SK-N-SH (cell line): ENCODE measurements at regions not wholly inside any gene's neighbourhood (a gene's known extent, or its start where the extent isn't known, plus 50 kb on each side); places are given as distances from the start of the nearest gene placed in this dataset.

Experiments
- ELF1 ChIP-seq: IDR thresholded peaks from 2 replicates; pipeline ENCODE4 v1.4.0; 2012
- EP300 ChIP-seq, 2 experiments: IDR thresholded peaks; 2 replicates each; pipeline versions ENCODE4 v1.4.0 to v1.6.1; 2012; ENCODE audit warnings: borderline replicate concordance in 1 of 2, low read depth in 1 of 2, low read length in 1 of 2
- EZH2phosphoT487 ChIP-seq: fragments of 200-600 bp; sonication (generic); IDR thresholded peaks from 2 replicates; pipeline ENCODE4 v1.6.1; 2017; ENCODE audit warnings: low read depth, mixed run types, mild to moderate bottlenecking, antibody characterized with exemption, moderate library complexity, borderline replicate concordance
- FOXJ3 ChIP-seq: sonication (generic); formaldehyde crosslinking; IDR thresholded peaks from 2 replicates; pipeline ENCODE4 v1.5.1; 2020; ENCODE audit warnings: mild to moderate bottlenecking, missing genetic modification reagents
- MAX ChIP-seq: IDR thresholded peaks from 2 replicates; pipeline ENCODE4 v1.4.0; 2012; ENCODE audit warnings: low read depth
- POLR2AphosphoS5 ChIP-seq: IDR thresholded peaks from 2 replicates; pipeline ENCODE4 v1.6.1; 2012; ENCODE audit warnings: low read depth, low read length
- RXRA ChIP-seq: IDR thresholded peaks from 2 replicates; pipeline ENCODE4 v1.4.0; 2012; ENCODE audit warnings: low read depth, mild to moderate bottlenecking, borderline replicate concordance
- SIN3A ChIP-seq: IDR thresholded peaks from 2 replicates; pipeline ENCODE4 v1.6.1; 2012; ENCODE audit warnings: low read depth, mild to moderate bottlenecking, low read length, moderate library complexity, borderline replicate concordance
- TAF1 ChIP-seq: IDR thresholded peaks from 2 replicates; pipeline ENCODE4 v1.6.1; 2012; ENCODE audit warnings: low read depth, mild to moderate bottlenecking, low read length, moderate library complexity, borderline replicate concordance
- TCF12 ChIP-seq: IDR thresholded peaks from 2 replicates; pipeline ENCODE4 v1.4.0; 2012
- USF1 ChIP-seq: IDR thresholded peaks from 2 replicates; pipeline ENCODE4 v1.4.0; 2012; ENCODE audit warnings: low read depth, borderline replicate concordance
- TF ChIP-seq, protein P1 (sequence below): fragments of 200-600 bp; sonication (generic); IDR thresholded peaks from 2 replicates; pipeline ENCODE4 v1.6.1; 2017; ENCODE audit warnings: antibody characterized with exemption, mild to moderate bottlenecking, moderate library complexity
- TF ChIP-seq, protein P2 (sequence below): IDR thresholded peaks from 2 replicates; pipeline ENCODE4 v1.6.1; 2012; ENCODE audit warnings: mild to moderate bottlenecking, low read depth, low read length, moderate library complexity

GRCh38 chr13:62046512-62046911, 630.9 kb upstream of the PCDH20 start:
- TF ChIP-seq USF1 = no peak
- TF ChIP-seq, protein P1, sequence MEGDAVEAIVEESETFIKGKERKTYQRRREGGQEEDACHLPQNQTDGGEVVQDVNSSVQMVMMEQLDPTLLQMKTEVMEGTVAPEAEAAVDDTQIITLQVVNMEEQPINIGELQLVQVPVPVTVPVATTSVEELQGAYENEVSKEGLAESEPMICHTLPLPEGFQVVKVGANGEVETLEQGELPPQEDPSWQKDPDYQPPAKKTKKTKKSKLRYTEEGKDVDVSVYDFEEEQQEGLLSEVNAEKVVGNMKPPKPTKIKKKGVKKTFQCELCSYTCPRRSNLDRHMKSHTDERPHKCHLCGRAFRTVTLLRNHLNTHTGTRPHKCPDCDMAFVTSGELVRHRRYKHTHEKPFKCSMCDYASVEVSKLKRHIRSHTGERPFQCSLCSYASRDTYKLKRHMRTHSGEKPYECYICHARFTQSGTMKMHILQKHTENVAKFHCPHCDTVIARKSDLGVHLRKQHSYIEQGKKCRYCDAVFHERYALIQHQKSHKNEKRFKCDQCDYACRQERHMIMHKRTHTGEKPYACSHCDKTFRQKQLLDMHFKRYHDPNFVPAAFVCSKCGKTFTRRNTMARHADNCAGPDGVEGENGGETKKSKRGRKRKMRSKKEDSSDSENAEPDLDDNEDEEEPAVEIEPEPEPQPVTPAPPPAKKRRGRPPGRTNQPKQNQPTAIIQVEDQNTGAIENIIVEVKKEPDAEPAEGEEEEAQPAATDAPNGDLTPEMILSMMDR = no peak
- no peak for TF ChIP-seq POLR2AphosphoS5
- TF ChIP-seq, protein P2, sequence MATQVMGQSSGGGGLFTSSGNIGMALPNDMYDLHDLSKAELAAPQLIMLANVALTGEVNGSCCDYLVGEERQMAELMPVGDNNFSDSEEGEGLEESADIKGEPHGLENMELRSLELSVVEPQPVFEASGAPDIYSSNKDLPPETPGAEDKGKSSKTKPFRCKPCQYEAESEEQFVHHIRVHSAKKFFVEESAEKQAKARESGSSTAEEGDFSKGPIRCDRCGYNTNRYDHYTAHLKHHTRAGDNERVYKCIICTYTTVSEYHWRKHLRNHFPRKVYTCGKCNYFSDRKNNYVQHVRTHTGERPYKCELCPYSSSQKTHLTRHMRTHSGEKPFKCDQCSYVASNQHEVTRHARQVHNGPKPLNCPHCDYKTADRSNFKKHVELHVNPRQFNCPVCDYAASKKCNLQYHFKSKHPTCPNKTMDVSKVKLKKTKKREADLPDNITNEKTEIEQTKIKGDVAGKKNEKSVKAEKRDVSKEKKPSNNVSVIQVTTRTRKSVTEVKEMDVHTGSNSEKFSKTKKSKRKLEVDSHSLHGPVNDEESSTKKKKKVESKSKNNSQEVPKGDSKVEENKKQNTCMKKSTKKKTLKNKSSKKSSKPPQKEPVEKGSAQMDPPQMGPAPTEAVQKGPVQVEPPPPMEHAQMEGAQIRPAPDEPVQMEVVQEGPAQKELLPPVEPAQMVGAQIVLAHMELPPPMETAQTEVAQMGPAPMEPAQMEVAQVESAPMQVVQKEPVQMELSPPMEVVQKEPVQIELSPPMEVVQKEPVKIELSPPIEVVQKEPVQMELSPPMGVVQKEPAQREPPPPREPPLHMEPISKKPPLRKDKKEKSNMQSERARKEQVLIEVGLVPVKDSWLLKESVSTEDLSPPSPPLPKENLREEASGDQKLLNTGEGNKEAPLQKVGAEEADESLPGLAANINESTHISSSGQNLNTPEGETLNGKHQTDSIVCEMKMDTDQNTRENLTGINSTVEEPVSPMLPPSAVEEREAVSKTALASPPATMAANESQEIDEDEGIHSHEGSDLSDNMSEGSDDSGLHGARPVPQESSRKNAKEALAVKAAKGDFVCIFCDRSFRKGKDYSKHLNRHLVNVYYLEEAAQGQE = no peak
- no peak for TF ChIP-seq TAF1
- TF ChIP-seq RXRA = no peak
- no peak for TF ChIP-seq EZH2phosphoT487
- no peak for TF ChIP-seq EP300 (IDR thresholded peaks at IDR 0.05; ENCODE audit: borderline replicate concordance in 1 of 2, low read depth in 1 of 2, low read length in 1 of 2)
- TF ChIP-seq FOXJ3 (CRISPR knock-in tag) = no peak
- TF ChIP-seq ELF1 = no peak
- TF ChIP-seq TCF12 = no peak
- TF ChIP-seq MAX = no peak
- no peak for TF ChIP-seq SIN3A
